K562 (cell line): ENCODE measurements at regions not wholly inside any gene's neighbourhood (a gene's known extent, or its start where the extent isn't known, plus 50 kb on each side); places are given as distances from the start of the nearest gene placed in this dataset.

Experiments used
- ATAC-seq: fragments of 200-7000 bp; cut with Tn5 transposase; 3 replicates; pipeline ENCODE4 v1.9.1; 2020; ENCODE audit warnings: moderate library complexity
- BruUV-seq: library from RNA; stranded (reverse); fragments of 400-500 nt; replicated peaks from 2 replicates; lab custom pipeline; 2021; lab: Mats Ljungman, UMichigan
- CTCF ChIA-PET: fragments of 300-600 bp; formaldehyde crosslinking; extraction: SDS; loops from one replicate; lab custom pipeline; 2021; ENCODE audit warnings: low intra/inter-chr PET ratio; lab: Yijun Ruan, JAX
- POLR2A ChIA-PET: fragments of 300-600, 350-650 bp; sonication (Branson Sonifier 250); formaldehyde crosslinking; extraction: SDS; loops from one replicate; lab custom pipeline; 2021; ENCODE audit warnings: antibody characterized with exemption, inconsistent platforms; lab: Yijun Ruan, JAX
- DNase-seq, 4 experiments: peaks; one replicate each; pipeline versions ENCODE4 v3.0.0 to v3.0.0-alpha.2; 2011 to 2018; ENCODE audit warnings: low spot score in 3 of 4, mixed read lengths in 3 of 4; ENCODE audit errors: extremely low read depth in 1 of 4
- FAIRE-seq: peaks from 2 replicates; lab custom pipeline; 2011; peaks lifted over from hg19 to GRCh38; lab: Jason Lieb, UNC
- H2AFZ ChIP-seq: 2 replicates; pipeline ENCODE4 v1.6.0; 2011; ENCODE audit warnings: low read depth, low read length, control low read depth, inconsistent platforms
- H3K27ac ChIP-seq: fragments of 200-600 bp; 3 replicates; pipeline ENCODE4 v1.8.0; 2011; ENCODE audit warnings: low read depth, mild to moderate bottlenecking, control low read depth, inconsistent platforms, low read length, moderate library complexity, mixed read lengths; ENCODE audit errors: extremely low read depth
- H3K27me3 ChIP-seq, 2 experiments: fragments of 300-600 bp in 1 of 2; 2 replicates in 1 of 2; 3 replicates in 1 of 2; pipeline versions ENCODE4 v1.6.0 to v1.8.0; 2011; ENCODE audit warnings: inconsistent platforms in 2 of 2, low read length in 2 of 2, mild to moderate bottlenecking in 1 of 2, mixed read lengths in 1 of 2, moderate library complexity in 1 of 2; ENCODE audit not compliant: control insufficient read depth in 2 of 2, insufficient read depth in 2 of 2
- H3K36me3 ChIP-seq: fragments of 300-600 bp; 3 replicates; pipeline ENCODE4 v1.8.0; 2011; ENCODE audit warnings: mild to moderate bottlenecking, low read length, inconsistent platforms; ENCODE audit not compliant: control insufficient read depth, insufficient read depth
- H3K4me1 ChIP-seq, 2 experiments: fragments of 200-600 bp in 1 of 2; replicated peaks in 1 of 2; 2 replicates in 1 of 2; 3 replicates in 1 of 2; pipeline versions ENCODE4 v1.5.1 to v1.8.0; 2011; ENCODE audit warnings: inconsistent platforms in 2 of 2, low read length in 2 of 2, mild to moderate bottlenecking in 1 of 2, mixed read lengths in 1 of 2, moderate library complexity in 1 of 2; ENCODE audit not compliant: control insufficient read depth in 2 of 2, insufficient read depth in 2 of 2
- H3K4me2 ChIP-seq: 2 replicates; pipeline ENCODE4 v1.6.1; 2011; ENCODE audit warnings: low read length, control low read depth, inconsistent platforms, mixed read lengths; ENCODE audit not compliant: insufficient read depth
- H3K4me3 ChIP-seq: fragments of 200-600 bp; sonication (generic), shearing (Covaris generic); 2 replicates; pipeline ENCODE4 v1.5.1; 2016; ENCODE audit warnings: control low read depth, inconsistent platforms
- H3K79me2 ChIP-seq: fragments of 200-600 bp; 3 replicates; pipeline ENCODE4 v1.8.0; 2011; ENCODE audit warnings: low read length, inconsistent platforms; ENCODE audit not compliant: control insufficient read depth, insufficient read depth
- H3K9ac ChIP-seq, 2 experiments: 2 replicates each; pipeline versions ENCODE4 v1.6.0 to v1.6.1; 2011; ENCODE audit warnings: low read depth in 2 of 2, low read length in 2 of 2, control low read depth in 1 of 2, inconsistent platforms in 1 of 2, mild to moderate bottlenecking in 1 of 2, mixed read lengths in 1 of 2; ENCODE audit not compliant: insufficient read depth in 1 of 2
- H3K9me1 ChIP-seq: one replicate; pipeline ENCODE4 v1.6.0; 2011; ENCODE audit warnings: inconsistent platforms, mild to moderate bottlenecking, low read length, moderate library complexity; ENCODE audit not compliant: control insufficient read depth, insufficient read depth
- H3K9me3 ChIP-seq: replicated peaks from 2 replicates; pipeline ENCODE4 v1.5.1; 2011; ENCODE audit warnings: low read depth, low read length, inconsistent platforms; ENCODE audit not compliant: control insufficient read depth, insufficient read depth
- H4K20me1 ChIP-seq: replicated peaks from 2 replicates; pipeline ENCODE4 v1.6.1; 2011; ENCODE audit warnings: low read length, inconsistent platforms, mixed read lengths; ENCODE audit not compliant: control insufficient read depth, insufficient read depth
- CREM ChIP-seq: IDR thresholded peaks from 2 replicates; pipeline ENCODE4 v1.6.1; 2014; ENCODE audit warnings: antibody characterized with exemption, low read depth
- PRMT5 ChIP-seq: sonication (generic); formaldehyde crosslinking; IDR thresholded peaks from 2 replicates; pipeline ENCODE4 v1.5.0; 2020; ENCODE audit warnings: missing genetic modification reagents
- RFX5 ChIP-seq: IDR thresholded peaks from 2 replicates; pipeline ENCODE4 v1.6.1; 2011; ENCODE audit warnings: low read depth, mild to moderate bottlenecking, improper control_type of control experiment, low read length
- ZC3H11A ChIP-seq: IDR thresholded peaks from 2 replicates; pipeline ENCODE4 v1.6.1; 2012; ENCODE audit warnings: low read depth, low read length, improper control_type of control experiment
- ZNF561 ChIP-seq: fragments of 450-650 bp; formaldehyde crosslinking; conservative IDR thresholded peaks from 2 replicates; pipeline ENCODE4 v1.4.0; 2020; ENCODE audit warnings: mild to moderate bottlenecking, moderate library complexity
- ZNF699 ChIP-seq: fragments of 250-450 bp; sonication (Bioruptor Pico); IDR thresholded peaks from 2 replicates; pipeline ENCODE4 v1.8.0; 2021; ENCODE audit warnings: mild to moderate bottlenecking, moderate library complexity; ENCODE audit not compliant: insufficient replicate concordance
- ZNF766 ChIP-seq: fragments of 200-800 bp; sonication (Bioruptor generic); conservative IDR thresholded peaks from 2 replicates; pipeline ENCODE4 v1.6.1; 2016; ENCODE audit warnings: missing genetic modification characterization, missing compliant biosample characterization
- WGBS: fragments of 100-300 bp; shearing (Covaris generic); methylation state at CpG from one replicate; pipeline ENCODE4 v1.1.6; 2016; ENCODE audit warnings: low coverage, mixed read lengths; ENCODE audit not compliant: insufficient coverage; ENCODE audit errors: missing lambda C conversion rate; 5-methylcytosine and 5-hydroxymethylcytosine counted together
- in situ Hi-C: fragments of 300-500 bp; cut with MboI; formaldehyde crosslinking; loops from 4 replicates; pipeline ENCODE4 v1.15.0; 2018; ENCODE audit warnings: inconsistent platforms, mixed read lengths
- intact Hi-C: fragments of 100-400 bp; cut with micrococcal nuclease; formaldehyde crosslinking; loops from 2 replicates; pipeline ENCODE4 v1.14.2; 2022
- TF ChIP-seq, protein P1 (sequence below): fragments of 250-450 bp; sonication (Bioruptor Pico); IDR thresholded peaks from 2 replicates; pipeline ENCODE4 v1.8.0; 2022; ENCODE audit warnings: moderate library complexity, mild to moderate bottlenecking, inconsistent platforms
- TF ChIP-seq, protein P2 (sequence below): sonication (generic); formaldehyde crosslinking; IDR thresholded peaks from 2 replicates; pipeline ENCODE4 v1.8.0; 2022; ENCODE audit warnings: mild to moderate bottlenecking, low read depth, missing genetic modification reagents
- TF ChIP-seq, protein P3 (sequence below): sonication (generic); formaldehyde crosslinking; IDR thresholded peaks from 2 replicates; pipeline ENCODE4 v1.8.0; 2022; ENCODE audit warnings: missing genetic modification reagents, mild to moderate bottlenecking, borderline replicate concordance
- TF ChIP-seq, protein P4 (sequence below): fragments of 250-450 bp; sonication (Bioruptor Pico); IDR thresholded peaks from 2 replicates; pipeline ENCODE4 v1.5.0; 2021; ENCODE audit warnings: mild to moderate bottlenecking, moderate library complexity
- TF ChIP-seq, protein P5 (sequence below): fragments of 450-650 bp; IDR thresholded peaks from 2 replicates; pipeline ENCODE4 v1.6.1; 2016; ENCODE audit warnings: borderline replicate concordance

DNA sequence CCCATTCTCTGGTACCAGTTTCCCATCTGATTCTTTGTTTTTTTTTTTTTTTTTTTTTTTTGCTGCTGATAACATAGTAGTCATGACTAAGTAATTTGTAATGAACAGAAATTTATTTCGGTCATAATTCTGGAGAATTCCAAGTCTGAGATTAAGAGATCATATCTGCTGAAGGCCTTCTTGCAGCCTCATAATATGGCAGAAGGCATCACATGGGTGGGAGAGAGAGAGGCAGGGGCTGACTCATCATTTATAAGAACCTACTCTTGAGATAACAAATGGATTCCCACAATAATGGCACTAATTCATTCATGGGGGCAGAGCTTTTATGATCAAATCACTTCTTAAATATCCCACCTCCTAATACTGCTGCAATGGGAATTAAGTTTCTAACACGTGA is 1034.3 kb downstream of the STIM2 start (continued):
- TF ChIP-seq, protein P1, sequence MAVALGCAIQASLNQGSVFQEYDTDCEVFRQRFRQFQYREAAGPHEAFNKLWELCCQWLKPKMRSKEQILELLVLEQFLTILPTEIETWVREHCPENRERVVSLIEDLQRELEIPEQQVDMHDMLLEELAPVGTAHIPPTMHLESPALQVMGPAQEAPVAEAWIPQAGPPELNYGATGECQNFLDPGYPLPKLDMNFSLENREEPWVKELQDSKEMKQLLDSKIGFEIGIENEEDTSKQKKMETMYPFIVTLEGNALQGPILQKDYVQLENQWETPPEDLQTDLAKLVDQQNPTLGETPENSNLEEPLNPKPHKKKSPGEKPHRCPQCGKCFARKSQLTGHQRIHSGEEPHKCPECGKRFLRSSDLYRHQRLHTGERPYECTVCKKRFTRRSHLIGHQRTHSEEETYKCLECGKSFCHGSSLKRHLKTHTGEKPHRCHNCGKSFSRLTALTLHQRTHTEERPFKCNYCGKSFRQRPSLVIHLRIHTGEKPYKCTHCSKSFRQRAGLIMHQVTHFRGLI (CRISPR knock-in tag): no peak
- TF ChIP-seq ZNF699 (CRISPR knock-in tag) (no peak), RFX5 (no peak)

DNA sequence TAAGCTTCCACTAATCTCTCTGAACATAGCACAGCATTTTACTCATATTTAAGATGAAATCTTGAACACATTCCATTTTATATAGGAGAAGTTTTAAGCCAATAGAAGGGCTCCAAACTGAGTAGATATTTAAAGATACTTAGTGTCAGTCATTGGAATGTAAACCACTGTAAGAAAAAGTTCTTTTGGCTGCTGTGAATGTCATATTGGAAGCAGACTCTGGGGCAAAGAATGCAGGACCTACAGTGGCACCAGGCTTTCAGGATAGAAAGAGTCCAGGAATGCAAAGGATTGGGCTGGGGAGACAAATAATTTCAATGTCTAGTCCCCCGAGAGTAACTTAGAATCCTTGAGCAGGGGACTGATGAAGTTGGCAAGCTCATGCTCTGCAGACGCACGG is 1047.7 kb downstream of the STIM2 start:
- no peak overlapping the region for H3K27ac ChIP-seq
- no TSS peak for BruUV-seq
- no peaks in the 10 kb centered on the region for H3K9me1 ChIP-seq
- H3K4me3 ChIP-seq: no peak overlapping the region
- H3K27me3 ChIP-seq: no peaks in the 10 kb centered on the region
- no peaks in the 10 kb centered on the region for H3K9me3 ChIP-seq
- H3K36me3 ChIP-seq: no peaks in the 10 kb centered on the region
- no peak overlapping the region for H2AFZ ChIP-seq
- CTCF ChIA-PET: no interaction called here
- intact Hi-C loops (no loop called here), in situ Hi-C loops (no loop called here)
- no peaks in the 10 kb centered on the region for H4K20me1 ChIP-seq
- DNase-seq: no peak
- no peak for FAIRE-seq
- no peak overlapping the region for H3K4me2 ChIP-seq
- no peak overlapping the region for H3K9ac ChIP-seq
- H3K79me2 ChIP-seq: no peaks in the 10 kb centered on the region
- 0% methylated on average over 3 of the region's 3 CpGs for WGBS
- no peak for ATAC-seq
- POLR2A ChIA-PET: no interaction called here
- no peaks in the 10 kb centered on the region for H3K4me1 ChIP-seq
- TF ChIP-seq, protein P2, sequence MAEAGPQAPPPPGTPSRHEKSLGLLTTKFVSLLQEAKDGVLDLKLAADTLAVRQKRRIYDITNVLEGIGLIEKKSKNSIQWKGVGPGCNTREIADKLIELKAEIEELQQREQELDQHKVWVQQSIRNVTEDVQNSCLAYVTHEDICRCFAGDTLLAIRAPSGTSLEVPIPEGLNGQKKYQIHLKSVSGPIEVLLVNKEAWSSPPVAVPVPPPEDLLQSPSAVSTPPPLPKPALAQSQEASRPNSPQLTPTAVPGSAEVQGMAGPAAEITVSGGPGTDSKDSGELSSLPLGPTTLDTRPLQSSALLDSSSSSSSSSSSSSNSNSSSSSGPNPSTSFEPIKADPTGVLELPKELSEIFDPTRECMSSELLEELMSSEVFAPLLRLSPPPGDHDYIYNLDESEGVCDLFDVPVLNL (CRISPR knock-in tag): no peak
- TF ChIP-seq, protein P3, sequence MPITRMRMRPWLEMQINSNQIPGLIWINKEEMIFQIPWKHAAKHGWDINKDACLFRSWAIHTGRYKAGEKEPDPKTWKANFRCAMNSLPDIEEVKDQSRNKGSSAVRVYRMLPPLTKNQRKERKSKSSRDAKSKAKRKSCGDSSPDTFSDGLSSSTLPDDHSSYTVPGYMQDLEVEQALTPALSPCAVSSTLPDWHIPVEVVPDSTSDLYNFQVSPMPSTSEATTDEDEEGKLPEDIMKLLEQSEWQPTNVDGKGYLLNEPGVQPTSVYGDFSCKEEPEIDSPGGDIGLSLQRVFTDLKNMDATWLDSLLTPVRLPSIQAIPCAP (CRISPR knock-in tag): no peak
- TF ChIP-seq PRMT5 (CRISPR knock-in tag) (no peak), ZNF561 (no peak), ZNF766 (no peak), CREM (no peak), ZC3H11A (no peak)
- TF ChIP-seq, protein P4, sequence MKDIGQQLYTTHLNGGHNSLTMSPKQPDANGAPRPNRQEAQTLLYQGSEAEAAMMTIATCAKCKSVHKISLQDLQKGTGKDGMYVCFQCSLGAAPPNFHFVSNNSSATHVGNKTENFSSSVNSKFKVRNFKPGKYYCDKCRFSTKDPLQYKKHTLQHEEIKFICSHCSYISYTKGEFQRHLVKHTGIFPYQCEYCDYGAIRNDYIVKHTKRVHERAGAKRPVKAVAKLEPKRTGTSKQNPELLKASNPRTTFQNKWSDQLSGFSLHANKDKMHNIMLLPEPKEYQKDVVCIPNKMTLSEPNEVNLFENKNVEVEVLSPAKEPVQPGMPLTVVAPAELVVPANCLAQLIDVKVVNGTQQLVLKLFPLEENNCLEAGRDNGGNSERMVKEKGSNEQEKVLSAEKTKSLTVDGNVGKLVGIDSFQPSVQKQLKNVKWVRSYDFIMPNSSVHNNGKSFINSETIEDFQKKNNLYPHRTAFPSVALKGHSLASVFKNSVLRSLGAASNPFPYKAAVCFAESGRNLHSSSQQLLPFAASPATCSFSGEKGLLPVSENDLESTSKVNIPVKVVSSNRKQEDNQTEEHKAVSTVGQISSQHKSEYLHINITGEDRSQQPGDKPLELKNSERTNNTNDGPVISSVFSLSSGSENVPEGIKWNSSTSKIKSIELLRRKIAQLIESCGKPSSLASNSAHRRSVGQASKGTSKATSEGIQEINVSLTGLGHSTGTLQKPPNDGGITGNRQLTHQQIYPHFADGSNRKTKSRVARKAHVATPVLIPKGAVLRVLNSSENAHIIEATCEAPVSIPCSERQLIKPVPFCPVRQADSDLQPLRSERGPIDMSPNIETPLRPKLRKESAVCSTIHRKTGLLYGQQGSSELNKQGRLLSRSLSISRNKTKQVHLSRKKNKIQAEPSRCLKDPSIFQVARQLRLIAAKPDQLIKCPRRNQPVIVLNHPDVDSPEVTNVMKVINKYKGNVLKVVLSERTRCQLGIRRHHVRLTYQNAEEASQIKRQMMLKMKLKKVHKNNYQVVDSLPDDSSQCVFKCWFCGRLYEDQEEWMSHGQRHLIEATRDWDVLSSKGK: no peak
- TF ChIP-seq, protein P5, sequence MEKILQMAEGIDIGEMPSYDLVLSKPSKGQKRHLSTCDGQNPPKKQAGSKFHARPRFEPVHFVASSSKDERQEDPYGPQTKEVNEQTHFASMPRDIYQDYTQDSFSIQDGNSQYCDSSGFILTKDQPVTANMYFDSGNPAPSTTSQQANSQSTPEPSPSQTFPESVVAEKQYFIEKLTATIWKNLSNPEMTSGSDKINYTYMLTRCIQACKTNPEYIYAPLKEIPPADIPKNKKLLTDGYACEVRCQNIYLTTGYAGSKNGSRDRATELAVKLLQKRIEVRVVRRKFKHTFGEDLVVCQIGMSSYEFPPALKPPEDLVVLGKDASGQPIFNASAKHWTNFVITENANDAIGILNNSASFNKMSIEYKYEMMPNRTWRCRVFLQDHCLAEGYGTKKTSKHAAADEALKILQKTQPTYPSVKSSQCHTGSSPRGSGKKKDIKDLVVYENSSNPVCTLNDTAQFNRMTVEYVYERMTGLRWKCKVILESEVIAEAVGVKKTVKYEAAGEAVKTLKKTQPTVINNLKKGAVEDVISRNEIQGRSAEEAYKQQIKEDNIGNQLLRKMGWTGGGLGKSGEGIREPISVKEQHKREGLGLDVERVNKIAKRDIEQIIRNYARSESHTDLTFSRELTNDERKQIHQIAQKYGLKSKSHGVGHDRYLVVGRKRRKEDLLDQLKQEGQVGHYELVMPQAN: no peak
